SU-DHL-6 (cell line): ENCODE measurements at regions not wholly inside any gene's neighbourhood (a gene's known extent, or its start where the extent isn't known, plus 50 kb on each side); places are given as distances from the start of the nearest gene placed in this dataset.

Source experiments
- H2AFZ ChIP-seq: fragments of 200-600 bp; sonication (generic); 2 replicates; pipeline ENCODE4 v1.6.1; 2014; ENCODE audit warnings: low read depth, mild to moderate bottlenecking, moderate library complexity, mixed read lengths, antibody characterized with exemption, low read length; ENCODE audit not compliant: severe bottlenecking
- H3F3A ChIP-seq: fragments of 200-600 bp; shearing (Covaris generic); 2 replicates; pipeline ENCODE4 v1.6.0; 2016; ENCODE audit warnings: antibody characterized with exemption, mild to moderate bottlenecking; ENCODE audit not compliant: insufficient read depth
- H3K27ac ChIP-seq: fragments of 200-600 bp; sonication (generic); 2 replicates; pipeline ENCODE4 v1.5.1; 2016; ENCODE audit warnings: low read depth, mild to moderate bottlenecking, low read length, moderate library complexity, mixed read lengths
- H3K27me3 ChIP-seq: fragments of 200-600 bp; sonication (generic), shearing (Covaris generic); 2 replicates; pipeline ENCODE4 v1.6.0; 2014; ENCODE audit warnings: mild to moderate bottlenecking, low read length
- H3K36me3 ChIP-seq: fragments of 200-600 bp; sonication (generic); 2 replicates; pipeline ENCODE4 v1.6.1; 2014; ENCODE audit warnings: mild to moderate bottlenecking, low read length, mixed read lengths
- H3K4me2 ChIP-seq: fragments of 300-600, 200-600 bp; shearing (Covaris generic), sonication (generic); 2 replicates; pipeline ENCODE4 v1.6.0; 2014; ENCODE audit warnings: low read length, low read depth, mild to moderate bottlenecking; ENCODE audit not compliant: poor library complexity, severe bottlenecking
- H3K4me3 ChIP-seq: fragments of 200-600 bp; sonication (generic); 2 replicates; pipeline ENCODE4 v1.5.1; 2014; ENCODE audit warnings: antibody characterized with exemption, low read length, mild to moderate bottlenecking, mixed read lengths; ENCODE audit not compliant: insufficient read depth, poor library complexity, severe bottlenecking
- H3K79me2 ChIP-seq: fragments of 200-600 bp; sonication (generic); 2 replicates; pipeline ENCODE4 v1.6.1; 2014; ENCODE audit warnings: mild to moderate bottlenecking, low read length, moderate library complexity; ENCODE audit not compliant: insufficient read depth
- H3K9ac ChIP-seq: fragments of 200-600 bp; sonication (generic); 2 replicates; pipeline ENCODE4 v1.7.0; 2014; ENCODE audit warnings: mild to moderate bottlenecking, low read length
- H3K9me2 ChIP-seq: fragments of 200-600 bp; sonication (generic); replicated peaks from 2 replicates; pipeline ENCODE4 v1.6.1; 2014; ENCODE audit warnings: low read length; ENCODE audit not compliant: insufficient read depth
- H3K9me3 ChIP-seq: fragments of 200-600 bp; sonication (generic); 2 replicates; pipeline ENCODE4 v1.6.1; 2014; ENCODE audit warnings: low read length, mixed read lengths; ENCODE audit not compliant: insufficient read depth
- H4K20me1 ChIP-seq: fragments of 200-600 bp; sonication (generic); 2 replicates; pipeline ENCODE4 v1.6.1; 2014; ENCODE audit warnings: low read depth, mild to moderate bottlenecking, antibody characterized with exemption, low read length, moderate library complexity, mixed read lengths
- CTCF ChIP-seq: fragments of 200-600 bp; sonication (generic); IDR thresholded peaks from one replicate; pipeline ENCODE4 v1.5.1; 2017; ENCODE audit warnings: antibody characterized with exemption, mild to moderate bottlenecking, low read length, moderate library complexity; ENCODE audit not compliant: insufficient read depth, poor library complexity, severe bottlenecking
- EZH2phosphoT487 ChIP-seq: fragments of 200-600 bp; sonication (generic), shearing (Covaris generic); conservative IDR thresholded peaks from 2 replicates; pipeline ENCODE4 v1.6.1; 2018; ENCODE audit warnings: mild to moderate bottlenecking, antibody characterized with exemption, low read length, moderate library complexity, mixed read lengths

- no peaks in the 10 kb centered on the region for H4K20me1 ChIP-seq
- no peak overlapping the region for H3K4me2 ChIP-seq
- no peak overlapping the region for H3K27ac ChIP-seq
- H3K9me2 ChIP-seq = no peaks in the 10 kb centered on the region
- H3K4me3 ChIP-seq = no peak overlapping the region
- H3K9me3 ChIP-seq = no peaks in the 10 kb centered on the region
- no peak for TF ChIP-seq CTCF
- no peak for TF ChIP-seq EZH2phosphoT487
- no peaks in the 10 kb centered on the region for H3F3A ChIP-seq
- H2AFZ ChIP-seq = no peak overlapping the region
- H3K79me2 ChIP-seq = no peaks in the 10 kb centered on the region
- no peaks in the 10 kb centered on the region for H3K36me3 ChIP-seq
- H3K9ac ChIP-seq = no peak overlapping the region
- H3K27me3 ChIP-seq = no peaks in the 10 kb centered on the region
These were observed 236.8 kb upstream of the IRX5 start for GRCh38 chr16:54693864-54694263.

GRCh38 chr16:54690710-54691109 lies 240.0 kb upstream of the IRX5 start:
- Histone ChIP-seq H3K9me2 (no peaks in the 10 kb centered on the region), H2AFZ (no peak overlapping the region), H3K27me3 (no peaks in the 10 kb centered on the region), H3K79me2 (no peaks in the 10 kb centered on the region), H3K4me2 (no peak overlapping the region), H3K4me3 (no peak overlapping the region), H3K9me3 (no peaks in the 10 kb centered on the region), H3K27ac (no peak overlapping the region), H3K9ac (no peak overlapping the region), H3F3A (no peaks in the 10 kb centered on the region), H3K36me3 (no peaks in the 10 kb centered on the region), H4K20me1 (no peaks in the 10 kb centered on the region)
- TF ChIP-seq EZH2phosphoT487 (no peak), CTCF (no peak)

GRCh38 chr16:54690306-54690705 lies 240.4 kb upstream of the IRX5 start:
- Histone ChIP-seq H3K4me2 (no peak overlapping the region), H3K9me2 (no peaks in the 10 kb centered on the region), H3K36me3 (no peaks in the 10 kb centered on the region), H3K9ac (no peak overlapping the region), H3K9me3 (no peaks in the 10 kb centered on the region), H3K27me3 (no peaks in the 10 kb centered on the region), H4K20me1 (no peaks in the 10 kb centered on the region), H3K79me2 (no peaks in the 10 kb centered on the region), H3F3A (no peaks in the 10 kb centered on the region), H3K4me3 (no peak overlapping the region), H2AFZ (no peak overlapping the region), H3K27ac (no peak overlapping the region)
- TF ChIP-seq EZH2phosphoT487 (no peak), CTCF (no peak)
